ENCODE measurements at regions not wholly inside any gene's neighbourhood (a gene's known extent, or its start where the extent isn't known, plus 50 kb on each side); places are given as distances from the start of the nearest gene placed in this dataset.
"Not testable (repeated sequence)": the region's sequence is repeated elsewhere in the genome, so short reads cannot be mapped to it uniquely, and the experiment has no call there.

GRCh38 chr3:167001374-167001773 lies 378.7 kb downstream of the ZBBX start:
- FAIRE-seq, result no peak
- POLR2A ChIA-PET, result no interaction called here

GRCh38 chr3:166993015-166993630 lies 387.0 kb downstream of the ZBBX start:
- H3K4me2 ChIP-seq, result no peak overlapping the region
- 43% methylated on average over 2 of the region's 2 CpGs for WGBS (ENCODE audit: missing lambda C conversion rate)
- ATAC-seq (no peak), DNase-seq (ENCODE audit: low read depth in 1 of 2, low spot score in 1 of 2) (no peak), FAIRE-seq (no peak)
- CTCF ChIA-PET, result no interaction called here
- H3K4me1 ChIP-seq, result no peaks in the 10 kb centered on the region
- H3K9me3 ChIP-seq, result no peaks in the 10 kb centered on the region
- POLR2A ChIA-PET, result no interaction called here
- no peak overlapping the region for H3K4me3 ChIP-seq
- no peak overlapping the region for H3K27ac ChIP-seq
- TF ChIP-seq ATOH8 (CRISPR knock-in tag; IDR thresholded peaks at IDR 0.05; ENCODE audit: low read depth) (no peak), TP53 (CRISPR knock-in tag; IDR thresholded peaks at IDR 0.05) (no peak), PHF8 (IDR thresholded peaks at IDR 0.05; ENCODE audit: borderline replicate concordance, low read depth) (no peak), RCOR1 (IDR thresholded peaks at IDR 0.05; ENCODE audit: low read depth, low read length) (no peak), POLR2A (IDR thresholded peaks at IDR 0.05; ENCODE audit: low read length) (no peak), GATA3 (IDR thresholded peaks at IDR 0.05; ENCODE audit: borderline replicate concordance) (no peak), KDM1A (IDR thresholded peaks at IDR 0.05; ENCODE audit: low read depth) (no peak), ZFP36 (IDR thresholded peaks at IDR 0.05; ENCODE audit: borderline replicate concordance, partially characterized antibody) (no peak), KDM5A (IDR thresholded peaks at IDR 0.05) (no peak), HOXB5 (CRISPR knock-in tag; IDR thresholded peaks at IDR 0.05) (no peak), JUN (IDR thresholded peaks at IDR 0.05) (no peak), CHD2 (IDR thresholded peaks at IDR 0.05; ENCODE audit: low read length, partially characterized antibody) (no peak), FOSL2 (IDR thresholded peaks at IDR 0.05) (no peak), FOSL2 (CRISPR knock-in tag; IDR thresholded peaks at IDR 0.05) (no peak), RFX5 (IDR thresholded peaks at IDR 0.05) (no peak), ZSCAN20 (CRISPR knock-in tag; IDR thresholded peaks at IDR 0.05) (no peak), TFCP2L1 (CRISPR knock-in tag; IDR thresholded peaks at IDR 0.05) (no peak), ESRRA (IDR thresholded peaks at IDR 0.05; ENCODE audit: borderline replicate concordance, low read length) (no peak)

More at GRCh38 chr3:167001374-167001773, 378.7 kb downstream of the ZBBX start:
- ATAC-seq, result no peak
- no peak overlapping the region for H3K4me3 ChIP-seq
- H3K27ac ChIP-seq, result no peak overlapping the region
- H3K4me2 ChIP-seq, result no peak overlapping the region
- CTCF ChIA-PET, result no interaction called here
- DNase-seq (ENCODE audit: low read depth in 1 of 2, low spot score in 1 of 2), result no peak
- H3K4me1 ChIP-seq, result no peaks in the 10 kb centered on the region
- H3K9me3 ChIP-seq, result no peaks in the 10 kb centered on the region
- WGBS (ENCODE audit: missing lambda C conversion rate), result 60% methylated on average over 1 of the region's 4 CpGs
- TF ChIP-seq HOXA7 (CRISPR knock-in tag; IDR thresholded peaks at IDR 0.05), result no peak
- no peak for TF ChIP-seq ESRRA (IDR thresholded peaks at IDR 0.05; ENCODE audit: borderline replicate concordance, low read length)
- TF ChIP-seq FOXS1 (CRISPR knock-in tag; IDR thresholded peaks at IDR 0.05), result no peak
- TF ChIP-seq RCOR1 (IDR thresholded peaks at IDR 0.05; ENCODE audit: low read depth, low read length), result no peak
- no peak for TF ChIP-seq NPAS2 (CRISPR knock-in tag; IDR thresholded peaks at IDR 0.05; ENCODE audit: borderline replicate concordance)
- no peak for TF ChIP-seq JUN (IDR thresholded peaks at IDR 0.05)
- TF ChIP-seq GATA3 (IDR thresholded peaks at IDR 0.05; ENCODE audit: borderline replicate concordance), result no peak
- no peak for TF ChIP-seq MYC (IDR thresholded peaks at IDR 0.05; ENCODE audit: borderline replicate concordance, low read length)

GRCh38 chr3:166986000-166986399 lies 394.1 kb downstream of the ZBBX start:
- TF ChIP-seq MYC (IDR thresholded peaks at IDR 0.05; ENCODE audit: borderline replicate concordance, low read length), result no peak
- no peak for TF ChIP-seq HDAC2 (IDR thresholded peaks at IDR 0.05)
- no peak for TF ChIP-seq MAZ (IDR thresholded peaks at IDR 0.05; ENCODE audit: borderline replicate concordance, low read depth, low read length)
- no peak for TF ChIP-seq MAX (IDR thresholded peaks at IDR 0.05)
- TF ChIP-seq MAFK (IDR thresholded peaks at IDR 0.05; ENCODE audit: partially characterized antibody), result no peak
- TF ChIP-seq E2F6 (IDR thresholded peaks at IDR 0.05; ENCODE audit: borderline replicate concordance, low read depth), result no peak
- CTCF ChIA-PET, result no interaction called here
- FAIRE-seq, result no peak
- no peak for ATAC-seq
- Histone ChIP-seq H3K9me3 (no peaks in the 10 kb centered on the region), H3K4me1 (no peaks in the 10 kb centered on the region), H3K4me3 (no peak overlapping the region), H3K4me2 (no peak overlapping the region), H3K27ac (no peak overlapping the region)
- POLR2A ChIA-PET, result no interaction called here
- DNase-seq (ENCODE audit: low read depth in 1 of 2, low spot score in 1 of 2), result no peak

GRCh38 chr3:166975796-166976195 lies 404.3 kb downstream of the ZBBX start:
- H3K4me1 ChIP-seq; POLR2A ChIA-PET; H3K4me2 ChIP-seq; ATAC-seq; DNase-seq (ENCODE audit: low read depth in 1 of 2, low spot score in 1 of 2); H3K27ac ChIP-seq; H3K4me3 ChIP-seq; FAIRE-seq; H3K9me3 ChIP-seq: not testable (repeated sequence)
- WGBS (ENCODE audit: missing lambda C conversion rate), result no CpG with 5 or more reads among the region's 36 CpGs
- CTCF ChIA-PET, result interaction anchor here (0.6 kb wide), 1 partner anchor 892 kb away, joined by 3 read pairs; no protein-coding TSS in a partner anchor
